HG03565 (cell line): ENCODE measurements at regions not wholly inside any gene's neighbourhood (a gene's known extent, or its start where the extent isn't known, plus 50 kb on each side); places are given as distances from the start of the nearest gene placed in this dataset.

Experiments used
- ATAC-seq: cut with Tn5 transposase; IDR thresholded peaks from one replicate; pipeline ENCODE4 v1.9.1; 2021; ENCODE audit warnings: mild to moderate bottlenecking, moderate library complexity; ENCODE audit not compliant: unreplicated experiment

DNA sequence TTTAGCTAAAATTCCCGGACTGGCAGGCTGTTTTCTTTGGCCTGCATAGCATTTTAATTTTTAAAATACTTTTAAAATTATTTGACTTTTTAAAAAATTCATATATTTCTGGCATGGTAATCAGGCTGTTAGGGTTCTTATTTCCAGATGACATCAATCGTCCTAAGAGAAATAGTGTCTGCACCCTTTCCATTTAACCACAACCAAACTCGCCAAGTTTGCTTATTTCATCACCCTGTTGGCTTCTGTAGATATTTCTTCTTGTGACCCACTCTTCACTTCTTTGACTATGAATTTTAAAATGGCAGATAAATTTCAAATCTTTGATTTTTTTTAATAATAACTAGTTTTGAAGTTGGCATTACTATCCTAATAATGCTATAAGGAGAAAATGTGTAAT is 675.7 kb upstream of the FTMT start:
- ATAC-seq, result no peak

DNA sequence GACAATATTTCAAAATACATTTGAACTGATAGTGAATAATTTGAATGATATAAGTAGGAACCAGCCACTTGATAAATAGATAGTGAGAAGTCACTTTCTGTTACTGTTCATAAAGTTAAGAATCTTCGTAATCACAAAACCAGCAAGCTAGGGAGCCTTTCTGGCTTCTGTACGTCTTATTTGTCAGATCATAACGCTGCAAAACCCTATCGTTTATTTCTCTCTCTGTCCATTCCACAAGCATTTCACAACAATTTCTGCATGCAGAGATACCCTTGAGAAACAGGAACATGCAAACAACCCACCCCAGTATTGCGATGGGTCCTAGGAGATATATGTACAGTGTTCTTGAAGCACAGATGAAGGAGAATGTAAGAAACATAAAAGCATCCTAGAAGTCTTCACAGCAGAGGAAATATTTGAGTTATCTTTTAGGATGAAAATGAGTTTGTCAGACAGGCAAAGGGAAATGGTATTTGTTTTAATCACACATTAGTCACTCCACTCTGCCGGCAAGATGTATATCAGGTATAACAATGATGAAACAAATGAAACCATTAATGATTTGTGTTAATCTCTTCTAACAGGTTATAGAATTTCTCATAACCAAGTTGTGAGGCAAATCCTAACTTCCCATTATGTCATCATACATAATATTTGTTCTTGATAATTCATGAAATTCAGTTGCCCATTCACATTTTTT is 668.7 kb upstream of the FTMT start:
- no peak for ATAC-seq

DNA sequence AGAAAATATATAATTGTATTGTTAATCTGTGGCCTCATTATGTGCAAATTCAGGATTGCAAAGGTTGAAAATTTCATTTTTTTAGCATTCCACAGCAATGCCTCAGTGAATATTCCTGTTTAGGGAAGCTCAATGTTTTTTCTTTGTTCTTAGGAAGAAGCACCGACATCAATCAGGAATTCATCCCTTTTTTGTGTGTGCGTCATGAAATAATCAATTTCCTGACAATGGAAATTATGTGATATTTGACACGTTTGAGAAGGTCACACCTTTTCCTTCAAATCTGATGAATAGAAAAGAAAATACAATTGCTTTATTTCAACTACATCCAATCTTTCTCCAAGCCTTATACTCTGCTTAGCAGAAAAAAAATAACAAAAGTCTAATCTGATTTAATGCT is 662.8 kb upstream of the FTMT start:
- ATAC-seq, result no peak

- ATAC-seq, result no peak
These were observed 662.1 kb upstream of the FTMT start for GRCh38 chr5:121189342-121190305.

DNA sequence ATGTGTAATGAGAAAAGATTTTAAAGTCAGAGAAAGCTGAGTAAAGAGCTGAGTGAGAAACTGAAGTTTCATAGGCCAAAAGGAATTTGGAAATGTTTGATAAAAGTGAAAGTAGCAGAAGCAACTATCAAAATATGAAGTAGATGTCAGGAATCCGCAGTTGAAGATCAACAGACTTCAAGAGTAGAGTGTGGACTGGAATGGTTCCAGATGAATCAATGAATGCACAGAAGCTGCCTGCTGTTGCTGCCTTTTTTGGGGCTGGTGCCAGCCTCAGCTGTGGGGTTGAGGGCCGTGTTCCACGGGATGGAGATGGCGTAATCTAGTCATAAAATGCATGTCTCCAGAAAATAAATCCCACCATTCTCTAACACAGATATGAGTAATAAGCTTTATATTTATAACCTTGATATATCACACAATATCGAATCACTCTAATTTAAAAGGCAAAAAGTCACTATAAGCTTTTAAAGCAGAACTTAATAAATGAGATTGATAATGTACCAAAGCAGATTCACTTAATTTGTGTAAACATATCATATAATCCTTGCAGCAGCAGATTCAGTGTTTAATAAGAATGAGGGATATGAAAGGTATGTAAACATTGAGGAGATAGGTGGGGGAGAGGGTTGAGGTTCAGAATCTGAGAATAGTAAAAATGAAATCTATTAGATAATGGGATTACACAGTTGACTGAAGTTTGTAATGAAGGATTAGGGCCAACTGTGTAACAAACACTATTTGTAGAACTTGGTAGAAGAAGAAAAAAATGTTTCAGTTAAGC is 652.3 kb upstream of the FTMT start:
- ATAC-seq, result no peak

DNA sequence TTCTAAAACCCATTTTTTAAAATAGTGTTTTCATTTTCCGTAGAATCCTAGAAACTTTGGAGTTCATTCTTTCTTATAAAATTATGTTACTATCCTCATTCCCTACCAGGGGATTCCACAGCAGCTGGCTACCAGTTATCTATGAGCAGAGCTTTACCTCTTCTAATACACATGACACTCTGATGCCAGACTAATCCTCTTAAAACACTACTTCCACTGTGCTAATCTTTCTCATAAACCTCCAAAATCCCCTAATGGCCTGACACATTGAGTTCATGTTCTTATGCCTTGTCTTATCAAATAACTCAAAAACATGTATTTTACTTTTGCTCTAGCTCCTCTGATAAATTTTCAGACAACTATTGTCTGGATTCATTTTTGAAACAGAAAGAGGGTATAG is 633.6 kb upstream of the FTMT start:
- ATAC-seq, result no peak

GRCh38 chr5:121221483-121221882 is 630.2 kb upstream of the FTMT start:
- ATAC-seq, result no peak

DNA sequence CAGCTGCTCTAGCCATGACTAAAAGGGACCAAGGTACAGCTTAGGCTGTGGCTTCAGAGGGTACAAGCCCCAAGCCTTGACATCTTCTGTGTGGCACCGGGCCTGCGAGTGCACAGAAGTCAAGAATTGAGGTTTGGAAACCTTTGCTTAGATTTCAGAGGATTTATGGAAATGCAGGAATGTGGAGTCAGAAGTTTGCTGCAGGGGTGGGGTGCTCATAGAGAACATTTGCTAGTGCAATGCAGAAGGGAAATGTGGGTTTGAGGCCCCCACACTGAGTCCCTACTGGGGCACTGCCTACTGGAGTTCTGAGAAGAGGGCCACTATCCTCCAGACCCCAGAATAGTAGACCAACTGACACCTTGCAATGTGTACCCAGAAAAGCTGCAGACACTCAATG is 624.9 kb upstream of the FTMT start:
- no peak for ATAC-seq

GRCh38 chr5:121239951-121240350 is 611.7 kb upstream of the FTMT start:
- no peak for ATAC-seq

GRCh38 chr5:121246971-121247370 is 604.7 kb upstream of the FTMT start:
- ATAC-seq, result no peak

- ATAC-seq, result no peak
These were observed 599.7 kb upstream of the FTMT start for GRCh38 chr5:121251954-121252353.

DNA sequence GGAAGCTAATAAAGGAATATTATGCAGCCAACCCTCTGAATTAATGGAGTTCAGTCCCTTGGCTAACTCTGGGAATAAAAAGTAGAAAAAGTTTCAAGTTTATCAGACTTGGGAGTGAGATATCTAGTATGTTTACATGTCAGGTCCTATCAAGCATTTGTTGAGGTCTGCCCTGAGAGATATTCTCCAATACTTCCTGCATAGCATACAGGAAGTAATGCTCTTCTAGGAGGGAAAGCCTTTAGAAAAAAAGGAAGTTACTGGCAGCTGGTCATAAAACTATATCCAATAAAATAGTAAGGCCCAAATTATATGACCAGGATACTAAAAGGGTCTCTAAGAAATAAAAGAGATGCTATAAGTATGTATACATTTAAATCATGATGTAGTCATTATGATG is 594.1 kb upstream of the FTMT start:
- ATAC-seq, result no peak

DNA sequence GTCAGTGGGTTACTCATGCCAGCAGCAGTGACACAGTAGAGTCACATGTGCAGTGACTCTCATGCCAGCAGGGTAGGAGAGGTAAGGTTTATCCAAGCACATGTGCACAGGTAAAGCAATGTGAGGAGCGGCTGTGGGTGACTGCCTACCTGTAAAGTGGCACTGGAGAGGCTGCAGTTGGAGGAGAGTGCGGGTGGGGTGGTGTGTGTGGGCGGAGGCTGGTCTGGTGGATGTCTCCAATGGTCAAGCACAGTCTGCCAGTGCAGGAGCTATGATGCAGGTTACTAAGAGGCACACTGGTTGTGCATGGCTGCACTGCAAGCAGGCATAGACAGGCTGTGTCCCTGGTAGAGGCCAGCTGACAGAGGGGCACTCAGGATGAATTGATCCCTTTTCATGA is 588.2 kb upstream of the FTMT start:
- ATAC-seq, result no peak

DNA sequence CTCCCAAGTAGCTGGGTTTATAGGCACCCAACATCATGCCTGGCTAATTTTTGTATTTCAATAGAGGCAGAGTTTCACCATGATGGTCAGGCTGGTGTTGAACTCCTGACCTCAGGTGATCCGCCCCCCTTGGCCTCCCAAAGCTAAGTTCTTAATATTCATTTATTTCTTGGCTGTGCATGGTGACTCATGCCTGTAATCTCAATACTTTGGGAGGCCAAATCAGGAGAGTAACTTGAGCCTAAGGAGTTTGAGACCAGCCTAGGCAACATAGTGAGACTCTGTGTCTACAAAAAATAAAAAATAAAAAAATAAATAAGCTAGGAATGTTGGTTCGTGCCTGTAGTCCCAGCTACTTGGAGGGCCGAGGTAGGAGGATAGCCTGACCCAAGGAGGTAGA is 587.1 kb upstream of the FTMT start:
- no peak for ATAC-seq

DNA sequence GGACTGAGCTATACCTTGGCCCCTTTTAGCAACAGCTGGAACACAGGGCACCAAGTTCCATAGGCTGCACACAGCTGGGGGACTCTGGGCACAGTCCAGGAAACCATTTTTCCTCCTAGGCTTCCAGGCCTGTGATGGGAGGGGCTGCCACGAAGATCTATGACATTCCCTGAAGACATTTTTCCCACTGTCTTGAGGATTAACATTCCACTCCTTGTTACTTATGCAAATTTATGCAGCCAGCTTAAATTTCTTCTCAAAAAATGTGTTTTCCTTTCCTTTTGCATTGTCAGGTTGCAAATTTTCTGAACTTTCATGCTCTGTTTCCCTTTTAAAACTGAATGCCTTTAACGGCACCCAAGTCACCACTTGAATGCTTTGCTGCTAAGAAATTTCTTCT is 580.1 kb upstream of the FTMT start:
- ATAC-seq, result no peak

GRCh38 chr5:121273833-121274433 is 577.7 kb upstream of the FTMT start:
- no peak for ATAC-seq

DNA sequence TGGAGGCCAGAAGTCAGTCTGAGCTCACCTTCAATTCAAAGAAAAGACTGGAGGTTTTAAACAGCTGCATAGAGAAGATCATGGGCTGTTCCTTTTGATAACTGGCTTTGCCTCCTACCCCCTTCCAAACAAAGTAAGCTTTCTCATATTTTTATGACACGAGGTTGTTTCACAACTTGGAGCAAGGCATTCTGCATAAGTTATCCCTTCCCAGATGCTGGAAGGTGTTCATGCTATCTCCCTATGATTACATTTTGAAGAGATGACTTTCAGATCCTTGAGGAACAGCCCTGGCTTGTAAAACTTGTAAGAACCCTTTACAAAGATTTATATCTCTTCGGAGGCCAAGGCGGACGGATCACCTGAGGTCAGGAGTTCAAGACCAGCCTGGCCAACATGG is 571.9 kb upstream of the FTMT start:
- no peak for ATAC-seq

GRCh38 chr5:121285801-121286521 is 565.7 kb upstream of the FTMT start:
- no peak for ATAC-seq

GRCh38 chr5:121288781-121289180 is 562.9 kb upstream of the FTMT start:
- no peak for ATAC-seq

DNA sequence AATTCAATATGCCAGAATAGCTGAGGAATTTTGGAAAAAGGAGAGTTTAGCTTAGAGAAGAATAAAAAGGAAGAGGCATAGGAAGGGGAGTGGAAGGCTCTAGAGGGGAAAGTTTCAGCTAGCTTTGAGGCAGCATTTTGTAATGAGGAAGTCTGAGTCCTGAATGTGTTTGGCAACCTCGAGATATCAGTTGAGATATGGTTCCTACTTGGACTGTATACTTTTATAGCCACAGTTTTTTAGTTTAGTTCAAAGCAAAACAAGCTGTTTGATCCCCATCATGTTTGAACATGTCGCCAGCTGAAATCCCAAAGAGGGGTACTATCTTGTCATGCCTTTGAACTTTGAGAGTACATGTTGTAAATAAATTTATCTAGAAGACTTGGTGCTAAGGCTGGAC is 559.0 kb upstream of the FTMT start:
- ATAC-seq, result no peak
